Transverse colon (tissue), 4 donors: ENCODE measurements at regions not wholly inside any gene's neighbourhood (a gene's known extent, or its start where the extent isn't known, plus 50 kb on each side); places are given as distances from the start of the nearest gene placed in this dataset.

Experiments
- EP300 ChIP-seq: sonication (generic); formaldehyde crosslinking; IDR thresholded peaks from one replicate; pipeline ENCODE4 v1.6.1; 2017; ENCODE audit warnings: antibody characterized with exemption, low read depth
- POLR2A ChIP-seq: fragments of 450-650 bp; IDR thresholded peaks from one replicate; pipeline ENCODE4 v1.6.1; 2016; ENCODE audit warnings: antibody characterized with exemption, mild to moderate bottlenecking, moderate library complexity
- POLR2AphosphoS5 ChIP-seq, 3 donors: sonication (generic); formaldehyde crosslinking; IDR thresholded peaks; one replicate each; pipeline ENCODE4 v1.6.1; 2016; ENCODE audit warnings: antibody characterized with exemption in 3 of 3
- TF ChIP-seq, protein P1 (sequence below), 5 experiments: fragments of 200-600 bp in 3 of 5; fragments of 450-650 bp in 2 of 5; sonication (generic) in 3 of 5; IDR thresholded peaks; 1 replicate in 2 of 5; 2 replicates in 3 of 5; pipeline ENCODE4 v1.5.1; 2016 to 2017; ENCODE audit warnings: antibody characterized with exemption in 5 of 5, inconsistent platforms in 3 of 5, mild to moderate bottlenecking in 2 of 5, moderate library complexity in 1 of 5

DNA sequence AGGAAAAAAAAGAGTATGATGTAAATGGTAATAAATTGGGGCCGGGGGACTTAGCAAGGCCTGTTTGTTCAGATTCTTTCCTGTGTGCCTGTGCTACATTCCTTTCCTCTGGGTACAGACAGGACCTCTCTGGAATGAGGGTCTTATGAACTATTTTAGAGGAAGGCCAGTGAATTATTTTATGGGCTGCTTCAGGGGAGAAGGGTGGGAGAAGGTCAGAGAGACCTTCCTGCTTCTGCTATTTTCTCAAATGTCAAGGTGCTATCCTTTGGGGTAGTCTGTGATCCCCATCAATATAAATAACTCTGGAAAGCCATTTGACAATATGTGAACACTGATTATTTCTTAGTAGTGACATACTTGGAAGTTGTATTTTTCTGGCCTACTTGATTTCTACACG lies 426.5 kb downstream of the SH2D4B start:
- TF ChIP-seq, protein P1, sequence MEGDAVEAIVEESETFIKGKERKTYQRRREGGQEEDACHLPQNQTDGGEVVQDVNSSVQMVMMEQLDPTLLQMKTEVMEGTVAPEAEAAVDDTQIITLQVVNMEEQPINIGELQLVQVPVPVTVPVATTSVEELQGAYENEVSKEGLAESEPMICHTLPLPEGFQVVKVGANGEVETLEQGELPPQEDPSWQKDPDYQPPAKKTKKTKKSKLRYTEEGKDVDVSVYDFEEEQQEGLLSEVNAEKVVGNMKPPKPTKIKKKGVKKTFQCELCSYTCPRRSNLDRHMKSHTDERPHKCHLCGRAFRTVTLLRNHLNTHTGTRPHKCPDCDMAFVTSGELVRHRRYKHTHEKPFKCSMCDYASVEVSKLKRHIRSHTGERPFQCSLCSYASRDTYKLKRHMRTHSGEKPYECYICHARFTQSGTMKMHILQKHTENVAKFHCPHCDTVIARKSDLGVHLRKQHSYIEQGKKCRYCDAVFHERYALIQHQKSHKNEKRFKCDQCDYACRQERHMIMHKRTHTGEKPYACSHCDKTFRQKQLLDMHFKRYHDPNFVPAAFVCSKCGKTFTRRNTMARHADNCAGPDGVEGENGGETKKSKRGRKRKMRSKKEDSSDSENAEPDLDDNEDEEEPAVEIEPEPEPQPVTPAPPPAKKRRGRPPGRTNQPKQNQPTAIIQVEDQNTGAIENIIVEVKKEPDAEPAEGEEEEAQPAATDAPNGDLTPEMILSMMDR (IDR thresholded peaks at IDR 0.05): no peak
- TF ChIP-seq POLR2AphosphoS5 (IDR thresholded peaks at IDR 0.05): no peak
- no peak for TF ChIP-seq POLR2A
- no peak for TF ChIP-seq EP300
